GM21717 (cell line): ENCODE measurements at regions not wholly inside any gene's neighbourhood (a gene's known extent, or its start where the extent isn't known, plus 50 kb on each side); places are given as distances from the start of the nearest gene placed in this dataset.

Experiments used
- ATAC-seq: cut with Tn5 transposase; IDR thresholded peaks from one replicate; pipeline ENCODE4 v1.9.1; 2021; ENCODE audit warnings: mild to moderate bottlenecking, moderate library complexity; ENCODE audit not compliant: unreplicated experiment

DNA sequence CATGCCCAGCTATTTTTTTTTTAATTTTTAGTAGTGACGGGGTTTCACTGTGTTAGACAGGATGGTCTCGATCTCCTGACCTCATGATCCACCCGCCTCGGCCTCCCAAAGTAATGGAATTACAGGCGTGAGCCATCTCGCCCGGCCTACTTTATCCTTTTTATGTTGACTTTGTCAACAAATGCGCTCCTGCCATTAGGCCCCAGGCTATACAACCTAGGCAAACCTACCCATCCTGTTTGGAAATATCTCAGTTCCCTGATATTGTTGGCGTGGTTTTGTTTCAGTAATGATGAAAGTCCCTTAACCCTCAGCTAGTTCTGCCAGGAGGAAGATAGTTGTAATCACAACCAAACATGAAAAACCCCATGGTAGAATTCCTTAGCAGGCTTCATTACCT, 249.4 kb upstream of the SOX11 start:
- no peak for ATAC-seq

DNA sequence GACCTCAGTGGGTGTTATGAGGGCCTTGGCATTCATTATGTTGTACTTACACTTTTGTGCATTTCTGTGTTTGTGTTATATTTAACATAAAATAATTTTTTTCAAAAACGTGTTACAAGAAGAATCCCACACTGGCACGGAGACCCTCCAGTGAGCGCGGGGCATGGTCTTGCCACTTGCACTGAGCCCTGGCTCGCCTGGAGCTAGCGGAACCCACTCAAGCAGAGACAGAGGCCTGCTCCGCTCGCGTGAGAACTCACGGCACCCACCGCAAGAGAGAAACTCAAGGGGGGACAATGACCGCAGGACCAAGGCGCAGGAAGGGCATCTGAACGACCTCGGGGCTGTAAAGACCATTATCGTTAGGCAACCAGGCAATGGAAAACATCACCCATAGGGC, 248.0 kb upstream of the SOX11 start:
- no peak for ATAC-seq

DNA sequence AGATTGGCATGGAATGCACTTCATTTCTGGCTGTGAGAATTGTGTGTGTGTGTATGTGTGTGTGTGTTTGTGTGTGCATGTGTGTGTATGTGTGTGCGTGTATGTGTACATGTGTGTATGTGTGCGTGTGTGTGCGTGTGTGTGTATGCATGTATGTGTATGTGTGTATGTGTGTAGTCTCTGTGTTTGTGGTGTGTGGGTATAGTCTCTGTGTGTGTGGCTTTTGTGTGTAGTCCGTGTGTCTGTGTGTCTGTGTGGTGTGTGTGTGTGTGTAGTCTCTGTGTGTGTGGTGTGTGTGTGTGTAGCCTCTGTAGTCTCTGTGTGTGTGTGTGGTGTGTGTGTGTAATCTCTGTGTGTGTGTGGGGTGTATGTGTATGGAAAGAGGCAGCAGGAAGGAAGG, 247.3 kb upstream of the SOX11 start:
- no peak for ATAC-seq

DNA sequence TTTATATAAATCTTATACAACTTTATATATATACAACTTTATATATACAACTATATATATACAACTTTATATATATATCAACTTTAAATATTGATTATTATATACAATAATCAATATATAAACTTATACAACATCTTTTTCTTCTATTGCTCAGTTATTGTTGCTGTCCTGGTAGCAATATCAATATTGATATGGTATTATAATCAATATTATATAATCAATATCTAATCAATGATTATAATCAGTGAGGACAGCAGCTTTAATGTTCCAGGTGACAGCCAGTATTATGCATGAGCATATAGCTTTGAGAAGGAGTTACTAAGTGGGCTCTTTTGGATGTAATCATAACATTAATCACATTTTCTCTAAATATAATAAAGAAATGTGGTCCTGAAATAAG, 242.3 kb upstream of the SOX11 start:
- no peak for ATAC-seq

DNA sequence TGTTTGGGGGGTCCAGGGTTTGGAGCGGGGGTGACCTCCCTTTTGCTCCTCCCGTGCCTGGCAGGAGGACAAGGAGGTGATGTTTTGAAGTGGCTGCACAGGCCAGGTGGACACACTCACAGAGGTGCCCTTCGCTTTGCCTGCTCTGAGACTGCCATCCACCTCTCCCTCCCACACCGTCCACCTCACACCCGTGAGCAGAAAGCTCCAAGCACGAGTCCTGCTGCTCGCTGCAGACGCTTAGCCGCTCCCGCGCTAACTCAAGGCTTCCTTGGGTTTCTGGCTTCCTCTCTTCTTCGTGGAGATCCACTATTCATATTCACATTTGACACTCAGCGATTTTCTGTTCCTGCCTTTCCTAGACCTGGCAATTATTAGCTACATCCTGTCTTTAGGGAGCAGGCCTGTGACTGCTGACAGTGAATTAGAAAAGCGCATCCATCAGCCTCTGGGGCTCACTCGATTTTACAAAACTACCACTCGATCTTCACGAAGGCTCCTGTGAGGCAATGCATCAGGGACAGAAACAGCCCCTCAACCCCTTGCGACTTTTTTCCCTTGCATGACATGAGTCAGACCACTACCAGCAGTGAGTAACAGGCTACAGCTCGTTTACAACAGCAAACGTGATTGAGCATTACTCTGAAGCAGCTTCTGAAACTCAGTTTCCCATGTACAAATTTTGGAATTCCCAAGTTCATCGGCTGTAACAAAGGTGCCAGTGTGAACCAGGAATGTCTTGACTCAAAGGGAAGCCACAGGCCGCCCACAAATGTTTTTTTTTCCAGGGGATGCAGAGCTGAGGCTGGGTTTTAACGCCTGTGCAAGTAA, 238.7 kb upstream of the SOX11 start:
- no peak for ATAC-seq

DNA sequence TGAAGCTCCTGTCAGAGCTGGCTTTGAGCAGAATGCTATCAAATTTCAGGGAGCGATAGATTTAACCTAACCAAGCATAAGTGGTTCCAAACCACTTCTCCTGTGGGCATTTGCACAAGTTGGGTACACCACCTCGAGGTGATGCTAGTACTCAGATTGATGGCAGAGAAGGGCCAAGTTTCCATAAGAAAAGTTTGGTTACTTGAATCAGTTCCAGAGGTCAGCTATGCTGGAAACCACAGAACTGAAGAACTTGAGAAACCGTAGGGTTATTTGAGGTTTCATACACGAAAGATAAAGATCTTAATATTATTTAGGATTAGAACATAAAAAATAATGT, 238.2 kb upstream of the SOX11 start:
- no peak for ATAC-seq

DNA sequence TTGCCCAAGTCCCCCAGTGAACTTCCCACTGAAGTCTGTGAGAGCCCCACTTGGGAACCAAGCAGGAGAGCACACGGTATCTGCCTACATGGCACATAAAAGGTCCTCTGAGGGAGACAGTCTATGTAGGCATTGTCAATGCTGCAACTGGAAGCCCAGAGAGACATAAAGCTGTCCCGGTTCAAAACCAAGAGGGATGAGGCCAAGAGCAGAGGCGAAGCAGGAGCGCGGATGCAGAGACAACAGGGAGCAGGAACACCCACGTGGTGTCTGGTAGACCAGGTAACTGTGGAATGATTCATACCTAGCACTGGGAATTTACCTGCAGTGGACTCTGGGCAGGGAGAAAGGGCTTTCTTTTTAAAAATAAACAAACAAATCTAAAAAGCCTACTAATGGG, 233.1 kb upstream of the SOX11 start:
- no peak for ATAC-seq

DNA sequence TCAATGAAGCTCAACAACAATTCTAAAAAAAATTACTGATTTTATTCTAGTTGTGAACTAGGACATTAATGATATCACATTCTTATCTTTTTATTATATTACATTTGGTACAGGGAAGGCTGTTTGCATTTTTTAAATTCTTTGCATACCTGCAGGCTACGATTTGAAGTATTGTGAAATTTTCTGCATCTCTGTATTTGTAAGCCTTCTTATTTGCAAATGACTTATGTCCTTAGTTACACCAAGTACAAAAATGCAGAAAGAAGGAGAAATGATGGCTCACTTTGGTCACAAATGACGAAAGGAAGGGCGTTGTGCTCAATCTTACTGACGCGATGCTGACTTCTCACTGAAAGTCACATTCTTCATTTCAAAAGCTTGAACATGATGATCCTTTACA, 227.5 kb upstream of the SOX11 start:
- no peak for ATAC-seq

DNA sequence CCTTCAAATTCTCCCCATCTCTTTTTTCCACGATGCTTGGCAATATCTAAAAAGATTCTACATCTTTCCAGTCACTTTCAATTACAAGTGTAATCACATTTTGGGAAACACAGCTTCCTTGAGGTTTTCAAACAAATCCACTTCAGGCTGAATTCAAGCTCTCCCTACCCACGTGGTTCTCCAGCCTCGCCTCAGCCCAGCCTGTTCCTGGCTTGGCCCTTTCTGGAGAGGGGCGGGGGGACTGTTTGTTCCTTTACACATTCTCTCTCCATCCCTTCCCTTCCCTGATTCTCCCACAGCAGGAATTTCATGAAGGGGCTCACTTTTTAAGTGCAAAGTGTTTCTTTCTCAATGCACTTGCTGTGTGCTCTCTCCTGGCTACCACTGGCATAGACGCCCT, 226.3 kb upstream of the SOX11 start:
- ATAC-seq = no peak

DNA sequence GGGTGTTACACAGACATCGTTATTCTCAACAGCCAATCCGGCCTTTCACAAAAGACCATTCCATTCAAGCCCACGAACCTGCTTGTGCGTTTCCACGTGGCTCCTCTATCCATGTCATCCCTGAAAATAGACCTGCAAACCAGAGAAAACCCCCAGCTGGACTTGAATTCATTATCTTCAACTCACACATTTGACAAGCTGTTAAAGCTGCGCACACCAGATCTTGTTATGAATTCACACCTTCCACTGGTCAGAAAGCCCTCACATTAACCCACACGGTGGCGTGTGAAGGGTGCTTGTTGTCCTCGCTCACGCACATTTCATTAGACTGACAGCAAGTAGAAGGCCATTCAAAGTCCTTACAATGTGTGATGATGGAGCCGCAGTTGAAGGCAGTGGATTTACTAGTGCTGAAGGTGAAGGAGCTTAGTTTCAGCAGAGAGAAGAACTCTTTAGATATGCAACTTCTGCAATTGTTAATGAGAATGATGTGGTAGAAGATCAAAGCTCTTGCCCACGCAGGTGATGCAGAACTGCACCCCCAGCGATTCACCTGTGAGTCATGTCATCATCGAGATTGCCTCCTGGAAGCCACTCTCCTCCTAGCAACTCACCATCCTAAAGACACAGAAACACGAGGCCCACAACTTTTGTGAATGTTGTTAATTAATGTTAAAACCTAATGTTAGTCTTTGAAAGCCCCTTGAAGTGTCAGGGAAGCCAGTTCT, 224.8 kb upstream of the SOX11 start:
- ATAC-seq = no peak

DNA sequence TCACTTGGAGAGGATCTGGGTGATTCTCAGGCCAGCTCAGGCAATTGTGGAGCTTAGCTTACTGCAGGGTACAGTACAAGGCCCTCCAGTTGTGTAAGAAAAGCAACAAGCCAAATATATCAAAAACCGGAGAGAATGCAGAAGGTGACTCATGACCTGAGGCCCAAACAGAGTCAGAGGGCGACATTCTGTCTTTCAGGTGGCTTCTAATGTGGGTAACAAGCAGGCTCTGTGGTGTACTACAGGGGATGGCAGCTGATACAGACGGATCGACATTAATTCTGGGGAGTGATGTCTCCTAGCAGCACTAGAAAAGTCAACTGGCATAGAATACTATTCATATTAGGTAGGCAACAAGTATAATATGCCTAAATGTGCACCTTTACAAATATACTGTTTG, 219.5 kb upstream of the SOX11 start:
- ATAC-seq = no peak

DNA sequence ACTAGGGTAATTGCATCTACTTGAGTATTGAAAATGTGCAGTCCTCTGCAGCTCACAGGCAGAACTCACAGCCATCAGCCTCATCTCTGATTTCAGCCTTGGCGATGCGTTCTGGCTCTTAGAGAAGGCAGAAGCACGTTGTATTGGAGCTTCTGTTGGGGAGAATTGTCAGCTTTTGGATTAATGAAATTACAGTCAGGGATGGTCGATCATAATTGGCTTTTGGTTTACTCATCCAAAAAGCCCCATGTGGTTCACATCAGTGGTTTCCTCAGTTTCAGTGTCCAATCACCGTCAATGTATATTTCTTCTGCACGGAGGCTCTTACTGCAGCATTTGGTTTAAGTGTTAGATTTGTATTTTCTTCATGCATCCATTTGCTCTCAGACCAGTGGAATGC, 218.5 kb upstream of the SOX11 start:
- no peak for ATAC-seq

DNA sequence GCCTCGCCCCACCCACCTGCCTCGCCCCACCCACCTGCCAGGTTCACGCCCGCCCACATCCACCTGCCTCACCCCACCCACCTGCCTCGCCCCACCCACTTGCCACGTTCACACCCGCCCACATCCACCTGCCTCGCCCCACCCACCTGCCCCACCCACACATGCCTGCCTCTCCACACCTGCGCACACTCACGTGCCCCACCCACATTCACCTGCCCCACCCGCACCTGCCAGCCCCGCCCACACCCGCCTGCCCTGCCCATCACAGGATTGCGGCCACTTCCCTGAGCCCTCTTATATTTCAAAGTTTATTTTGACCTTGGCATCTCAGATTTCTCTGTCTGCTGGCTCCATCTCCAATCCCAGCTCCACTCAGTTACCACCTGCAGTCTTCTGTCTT, 217.5 kb upstream of the SOX11 start:
- ATAC-seq = no peak

DNA sequence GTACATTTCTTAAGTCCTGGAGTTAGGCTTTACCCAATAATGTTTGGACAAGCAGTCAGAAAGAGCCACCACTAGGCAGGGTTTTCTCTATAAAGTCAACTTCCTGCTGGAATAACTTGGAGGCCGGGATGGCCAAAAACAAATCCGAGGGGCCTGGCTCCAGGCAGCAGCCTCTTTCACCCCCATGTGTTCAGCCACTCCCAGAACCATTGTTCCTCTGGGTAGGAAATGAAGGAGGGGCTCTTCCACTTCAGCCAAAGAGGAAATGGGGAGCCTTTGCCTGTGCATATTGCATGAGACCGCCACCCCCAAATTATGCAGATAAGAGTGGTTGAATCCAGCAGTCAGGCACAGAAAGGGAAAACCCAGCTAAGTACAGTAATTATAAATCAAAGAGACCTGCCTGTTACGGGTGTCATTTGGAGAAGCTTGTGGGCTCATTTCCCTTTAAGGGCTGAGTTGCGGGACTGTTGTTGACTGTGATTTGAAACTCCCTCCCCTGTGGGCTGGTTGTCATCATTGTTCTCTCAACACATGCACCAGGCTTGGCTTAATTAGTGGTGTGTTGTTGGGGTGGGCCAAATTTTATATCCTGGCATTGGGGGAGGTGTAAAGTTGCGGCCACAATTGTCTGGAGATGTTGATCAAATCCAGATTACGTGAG, 212.8 kb upstream of the SOX11 start:
- ATAC-seq = no peak

DNA sequence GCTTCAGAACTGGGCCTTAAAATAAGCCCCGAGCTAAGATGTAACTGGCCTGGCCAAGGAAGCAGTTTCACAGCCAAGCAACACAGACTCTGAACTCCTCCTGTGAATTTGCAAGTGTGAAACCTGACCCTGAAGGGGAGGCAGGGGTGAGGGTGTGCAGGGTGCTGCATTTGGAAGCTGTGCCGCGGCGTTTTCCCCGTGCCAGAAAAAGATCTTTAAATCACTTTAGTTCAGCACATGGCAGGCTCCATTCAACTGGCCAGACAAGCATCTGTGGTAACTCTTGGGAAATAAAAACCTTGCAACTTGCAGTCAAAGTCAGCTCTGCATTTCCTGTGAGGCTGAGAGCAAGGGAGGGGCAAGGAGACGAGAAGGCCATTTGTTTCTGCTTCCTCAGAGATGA, 209.3 kb upstream of the SOX11 start:
- no peak for ATAC-seq

DNA sequence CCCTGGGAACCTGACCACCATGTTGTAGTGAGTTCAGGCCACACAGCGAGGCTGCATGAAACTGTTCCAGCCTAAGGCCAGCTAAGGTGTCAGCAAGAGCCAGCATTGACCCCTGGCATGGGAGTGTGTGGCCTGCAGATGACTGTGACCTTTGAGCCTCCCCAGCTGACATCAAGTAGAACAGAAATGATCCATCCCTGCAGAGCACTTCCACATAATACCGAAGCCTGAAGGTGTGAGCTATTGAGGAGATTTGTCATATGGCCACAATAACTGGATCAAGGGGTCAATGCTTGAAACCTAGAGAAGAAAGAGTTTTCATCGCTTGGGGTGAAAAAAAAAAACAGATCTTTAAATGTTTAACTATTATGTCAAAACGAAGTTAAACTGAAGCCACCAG, 207.3 kb upstream of the SOX11 start:
- no peak for ATAC-seq

DNA sequence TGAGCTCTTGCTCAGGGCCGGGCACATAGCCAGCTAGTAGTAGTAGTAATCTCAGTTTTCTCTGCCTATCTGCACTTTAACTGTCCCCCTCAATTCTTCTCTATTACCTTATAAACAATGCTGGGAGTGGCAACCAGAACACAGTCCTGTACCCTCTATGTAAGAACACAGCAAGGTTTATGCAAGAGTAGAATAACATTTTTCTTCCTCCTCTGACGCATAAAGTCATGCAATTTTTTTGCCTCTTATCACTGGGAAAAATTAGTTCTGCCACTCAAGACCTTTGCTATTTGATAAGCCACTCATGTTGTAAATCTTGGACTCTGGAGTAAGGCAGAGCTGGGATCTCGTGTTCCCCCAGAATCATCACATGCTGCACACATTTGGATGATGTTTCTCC, 200.7 kb upstream of the SOX11 start:
- no peak for ATAC-seq

DNA sequence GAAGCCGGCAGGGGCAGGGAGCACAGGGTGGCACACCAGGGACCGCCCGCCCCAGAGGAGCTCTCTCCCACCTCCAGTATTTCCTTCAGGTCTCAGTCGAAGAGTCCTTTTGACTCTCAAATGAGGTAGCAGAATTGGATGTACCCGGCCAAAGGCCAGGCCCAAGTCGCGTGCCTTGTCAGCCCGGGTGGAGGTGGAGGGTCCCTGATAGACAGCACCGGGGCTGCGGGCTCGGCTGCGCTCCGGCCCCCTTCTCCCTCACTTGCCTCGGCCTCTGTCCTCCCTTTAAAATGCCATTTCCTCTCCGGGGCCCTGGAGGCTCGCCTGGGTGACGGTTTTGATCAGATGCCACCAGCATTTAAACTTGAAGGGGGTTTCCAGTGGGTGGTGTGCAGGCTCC, 198.9 kb upstream of the SOX11 start:
- no peak for ATAC-seq

DNA sequence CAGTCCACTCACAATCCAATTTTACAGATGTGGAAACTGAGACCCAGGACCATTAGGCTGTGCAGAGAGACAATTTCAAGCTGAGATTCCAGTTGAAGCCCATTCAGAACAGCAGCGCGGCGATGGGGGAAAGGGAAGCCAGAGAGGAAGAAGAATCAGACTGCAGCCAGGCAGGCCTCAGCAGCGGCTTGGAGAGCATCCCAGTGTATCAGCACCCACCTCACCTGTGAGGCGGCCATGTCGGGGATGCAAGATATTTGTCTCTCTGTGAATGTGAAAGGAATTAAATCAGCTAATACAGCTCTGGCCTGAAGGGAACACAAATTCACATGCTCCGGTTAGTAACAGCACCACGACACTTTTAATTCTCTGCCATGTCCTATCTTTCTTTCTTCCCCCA, 198.0 kb upstream of the SOX11 start:
- no peak for ATAC-seq

DNA sequence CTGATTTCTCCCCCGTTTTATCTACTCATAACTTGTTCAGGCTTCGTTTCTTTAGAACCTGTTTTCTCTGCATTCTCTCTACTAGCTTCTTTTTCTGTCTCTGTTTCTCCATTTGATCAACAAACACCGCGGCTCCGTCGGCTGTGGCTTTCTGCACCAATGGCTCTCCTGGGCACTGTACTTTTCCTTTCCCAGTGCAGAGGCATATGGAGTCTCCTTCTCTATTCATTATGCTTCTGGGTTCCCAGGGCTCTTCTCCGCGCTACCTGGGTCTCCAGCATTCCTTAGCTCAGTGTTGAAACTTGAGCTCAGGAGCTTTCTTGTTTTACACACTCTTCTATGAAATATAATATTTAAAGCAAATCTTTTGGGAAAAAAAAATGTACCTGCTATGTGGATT, 196.6 kb upstream of the SOX11 start:
- no peak for ATAC-seq

DNA sequence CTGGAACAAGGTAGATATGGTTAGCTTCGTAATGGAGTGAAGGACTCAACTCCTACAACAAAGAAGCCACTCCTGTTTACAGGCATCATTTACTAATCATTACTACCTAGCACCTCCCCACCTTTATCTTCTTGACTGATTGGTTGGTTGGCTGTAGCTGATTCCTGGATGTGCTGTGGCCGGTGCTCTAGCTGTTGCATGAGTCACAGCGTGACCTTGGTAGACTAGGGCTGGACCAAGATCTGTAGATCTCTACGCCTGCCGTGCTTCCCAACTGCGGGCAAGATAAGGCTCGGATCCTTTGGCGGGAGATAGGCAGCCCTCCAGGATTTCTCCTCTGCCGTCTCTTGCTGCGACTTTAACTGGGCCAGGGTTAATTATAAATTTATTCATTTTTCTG, 194.3 kb upstream of the SOX11 start:
- ATAC-seq = no peak

DNA sequence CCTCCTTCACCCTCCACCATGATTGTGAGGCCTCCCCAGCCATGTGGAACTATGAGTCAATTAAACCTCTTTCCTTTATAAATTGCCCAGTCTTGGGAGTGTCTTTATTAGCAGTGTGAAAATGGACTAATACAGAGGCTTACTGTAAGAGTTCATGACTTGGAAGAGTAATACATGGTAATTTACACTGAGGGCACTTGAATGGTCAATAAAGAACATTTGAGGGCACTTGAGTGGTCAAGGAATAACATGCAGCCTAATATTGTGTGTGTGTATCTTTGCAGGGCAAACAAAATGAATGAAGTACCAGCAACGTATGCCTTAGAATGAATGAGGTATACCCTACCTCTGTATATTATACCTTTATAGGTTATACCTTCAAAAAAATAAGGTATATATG, 190.4 kb upstream of the SOX11 start:
- ATAC-seq = no peak
